ENCODE measurements at regions not wholly inside any gene's neighbourhood (a gene's known extent, or its start where the extent isn't known, plus 50 kb on each side); places are given as distances from the start of the nearest gene placed in this dataset.
"Not testable (repeated sequence)": the region's sequence is repeated elsewhere in the genome, so short reads cannot be mapped to it uniquely, and the experiment has no call there.

DNA sequence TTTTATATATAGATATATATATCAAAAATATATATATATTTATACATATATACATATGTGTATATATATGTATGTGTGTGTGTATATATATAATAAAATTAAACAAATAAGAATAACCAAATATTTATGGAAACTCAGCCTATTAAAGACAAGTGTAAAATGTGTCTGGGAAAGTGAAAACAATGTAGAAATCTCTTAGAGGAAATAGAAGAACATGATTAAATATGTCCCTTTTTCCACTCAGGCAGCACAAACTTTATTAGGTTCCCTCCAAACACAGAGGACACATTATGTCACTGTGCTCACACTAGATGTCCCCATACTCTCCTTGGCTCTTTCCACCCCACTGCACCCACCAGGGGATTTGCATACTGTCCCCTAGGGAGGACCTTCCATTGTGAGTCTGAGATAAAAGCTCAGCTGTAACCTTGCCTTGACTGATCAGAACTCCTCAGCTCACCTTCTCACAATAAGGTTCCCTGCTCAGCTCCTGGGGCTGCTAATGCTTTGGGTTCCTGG, 1360.7 kb downstream of the RPIA start:
- not testable (repeated sequence) for DNase-seq

DNA sequence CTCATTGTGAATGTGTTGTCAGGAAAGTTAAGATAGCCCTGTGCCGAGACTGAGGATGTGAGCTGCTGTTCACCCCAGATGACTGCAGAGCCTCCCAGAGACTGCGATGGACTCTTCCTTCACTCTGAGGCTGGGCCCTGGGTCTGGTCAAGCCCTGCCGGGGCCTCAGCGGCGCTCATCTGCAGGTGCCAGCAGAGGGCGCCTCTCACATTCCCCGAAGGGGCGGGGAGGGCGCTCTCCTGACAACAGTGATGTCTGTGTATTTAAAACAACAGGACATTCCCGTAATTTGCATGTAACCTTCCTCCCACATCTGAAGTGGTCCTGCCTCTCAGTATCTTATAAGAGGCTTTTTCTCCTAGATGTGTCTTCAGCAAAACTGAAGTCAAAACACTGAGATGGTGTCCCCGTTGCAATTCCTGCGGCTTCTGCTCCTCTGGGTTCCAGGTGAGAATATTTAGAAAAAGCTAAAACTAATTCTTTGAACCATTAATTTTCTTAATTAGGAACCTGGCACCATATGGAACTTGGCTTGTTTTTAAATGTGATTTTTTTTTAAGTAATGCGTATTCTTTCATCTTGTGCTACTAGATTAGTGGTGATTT, 1377.9 kb downstream of the RPIA start:
- DNase-seq = peak in 5 of 51 donors; percentile 2 to 46 (median 3)

DNA sequence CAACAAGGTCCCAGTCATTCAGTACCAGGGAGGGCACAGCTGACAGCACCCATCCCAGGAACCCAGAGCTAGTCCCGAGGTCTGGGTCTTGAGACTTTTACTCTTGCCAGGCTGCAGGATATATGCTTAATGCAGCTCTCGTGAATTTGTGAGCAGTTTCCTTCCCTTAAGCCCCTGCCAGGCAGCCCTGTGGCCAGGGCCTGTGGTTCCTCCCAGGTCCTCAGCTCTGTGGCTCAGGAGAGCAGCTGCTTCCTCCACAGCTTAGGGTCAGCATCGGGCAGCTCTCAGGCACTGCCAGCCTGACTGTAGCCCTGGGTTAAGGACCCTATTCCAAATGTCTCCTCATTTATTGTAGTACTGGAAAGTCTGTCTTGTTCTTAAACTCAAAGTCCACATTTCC, 1384.8 kb downstream of the RPIA start:
- DNase-seq = no peak

DNA sequence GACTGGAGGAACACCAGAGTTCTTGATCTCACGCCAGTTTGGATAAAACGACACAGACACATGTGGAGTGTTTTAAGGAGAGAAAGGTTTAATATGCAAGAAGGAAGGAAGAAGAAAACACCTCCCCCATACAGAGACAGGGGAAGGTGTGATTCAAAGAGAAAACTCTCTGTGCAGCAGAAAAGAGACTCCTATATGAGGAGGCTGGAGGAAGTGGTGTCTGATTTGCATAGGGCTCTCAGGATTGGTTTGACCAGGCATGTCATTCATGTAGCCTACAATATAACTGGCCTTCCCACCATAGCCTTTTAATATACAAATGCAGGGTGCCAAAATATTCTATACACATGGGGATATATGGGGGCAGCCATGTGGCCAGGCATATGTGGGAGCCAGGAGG, 1386.5 kb downstream of the RPIA start:
- DNase-seq = no peak

DNA sequence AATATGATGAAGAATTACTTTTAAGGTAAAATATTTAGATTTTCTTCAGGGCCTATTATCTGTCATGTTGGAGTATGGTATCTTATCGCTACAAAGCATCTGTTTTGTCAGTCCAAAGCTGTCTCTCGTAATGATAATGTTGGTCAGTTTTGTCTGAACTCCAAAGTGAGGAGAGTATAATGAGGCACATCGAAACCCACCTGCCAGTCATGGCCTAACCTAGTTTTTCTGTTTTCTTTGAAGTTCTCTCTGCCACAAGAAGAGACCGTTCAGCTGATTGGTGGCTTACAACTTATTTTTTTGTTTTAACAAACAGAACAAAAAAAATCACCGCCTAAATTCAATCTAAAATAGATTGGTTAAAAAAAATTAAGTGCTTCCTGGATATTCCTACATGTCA, 1387.9 kb downstream of the RPIA start:
- DNase-seq = no peak

DNA sequence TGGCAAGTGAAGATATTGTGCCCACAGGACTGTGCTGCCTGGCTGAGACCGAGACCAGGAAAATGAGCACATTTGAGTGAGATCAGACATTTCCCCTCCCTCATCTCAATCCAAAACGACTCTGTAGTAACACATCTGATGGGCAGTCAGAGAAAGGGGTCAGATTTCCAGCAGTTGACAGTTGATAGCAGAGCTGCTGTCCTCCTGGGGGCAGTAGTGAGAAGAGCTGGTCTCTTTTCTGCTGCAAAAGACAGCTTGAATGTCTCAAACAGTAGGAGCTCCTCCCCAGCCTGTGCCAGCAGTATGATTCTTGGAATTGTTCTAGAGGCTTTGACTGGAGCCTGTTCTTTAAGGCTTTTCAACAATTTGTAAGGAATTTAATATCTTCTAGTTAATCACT, 1396.3 kb downstream of the RPIA start:
- not testable (repeated sequence) for DNase-seq

DNA sequence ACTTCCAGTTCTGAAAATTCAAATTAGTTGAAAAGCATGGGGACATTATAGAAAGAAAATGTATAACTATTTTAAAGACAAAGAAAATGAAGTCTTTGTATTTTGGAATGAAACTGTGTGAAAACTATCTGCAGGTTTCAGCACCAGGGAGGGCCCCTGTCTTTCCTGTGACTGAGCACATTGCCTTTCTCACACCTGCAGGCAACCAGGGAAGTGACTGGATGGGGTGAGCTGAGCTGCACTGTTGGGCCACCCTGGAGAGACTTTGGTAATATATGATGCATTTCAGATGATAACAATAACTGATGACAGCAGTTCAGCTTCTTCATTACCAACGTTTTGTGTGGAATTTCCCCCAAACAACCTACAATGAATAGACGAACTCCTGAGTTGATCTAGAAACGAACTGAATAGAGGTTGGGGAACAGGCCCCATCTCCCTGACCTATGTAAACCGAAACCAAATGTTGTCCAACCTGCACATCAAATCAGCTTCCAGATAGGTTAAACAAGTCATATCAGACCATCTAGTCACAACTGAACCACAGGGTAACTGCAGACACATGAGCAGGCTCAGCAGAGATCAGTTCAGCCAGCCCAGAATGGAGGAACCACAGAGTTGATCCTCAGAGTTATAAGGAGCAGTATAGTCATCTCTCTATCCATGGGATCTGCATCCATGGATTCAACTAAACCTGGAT, 1402.2 kb downstream of the RPIA start:
- not testable (repeated sequence) for DNase-seq

DNA sequence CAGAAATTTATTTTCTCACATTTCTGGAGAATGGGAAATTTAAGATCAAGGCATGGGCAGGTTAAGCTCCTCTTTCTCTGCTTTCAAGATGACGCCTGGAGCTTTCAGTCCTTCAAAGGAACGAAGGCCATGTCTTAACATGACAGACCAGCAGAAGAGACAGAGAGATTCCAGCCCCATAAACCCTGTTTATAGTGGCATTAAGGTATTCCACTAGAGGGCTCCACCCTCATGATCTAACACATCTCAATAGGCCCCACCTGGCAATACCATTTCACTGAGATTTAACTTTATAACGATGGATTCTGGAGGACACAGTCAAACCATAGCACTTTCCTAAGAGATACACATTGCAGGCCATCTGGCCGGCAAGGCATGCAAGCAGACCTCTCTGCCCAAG, 1406.1 kb downstream of the RPIA start:
- not testable (repeated sequence) for DNase-seq

DNA sequence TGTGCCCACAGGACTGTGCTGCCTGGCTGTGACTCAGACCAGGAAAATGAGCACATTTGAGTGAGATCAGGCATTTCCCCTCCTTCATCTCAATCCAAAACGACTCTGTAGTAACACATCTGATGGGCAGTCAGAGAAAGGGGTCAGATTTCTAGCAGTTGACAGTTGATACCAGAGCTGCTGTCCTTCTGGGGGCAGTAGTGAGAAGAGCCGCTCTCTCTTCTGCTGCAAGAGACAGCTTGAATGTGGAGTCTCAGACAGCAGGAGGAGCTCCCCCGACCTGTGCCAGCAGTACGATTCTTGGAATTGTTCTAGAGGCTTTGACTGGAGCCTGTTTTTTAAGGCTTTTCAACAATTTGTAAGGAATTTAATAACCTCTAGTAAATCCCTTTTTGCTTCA, 1413.7 kb downstream of the RPIA start:
- DNase-seq = not testable (repeated sequence)

DNA sequence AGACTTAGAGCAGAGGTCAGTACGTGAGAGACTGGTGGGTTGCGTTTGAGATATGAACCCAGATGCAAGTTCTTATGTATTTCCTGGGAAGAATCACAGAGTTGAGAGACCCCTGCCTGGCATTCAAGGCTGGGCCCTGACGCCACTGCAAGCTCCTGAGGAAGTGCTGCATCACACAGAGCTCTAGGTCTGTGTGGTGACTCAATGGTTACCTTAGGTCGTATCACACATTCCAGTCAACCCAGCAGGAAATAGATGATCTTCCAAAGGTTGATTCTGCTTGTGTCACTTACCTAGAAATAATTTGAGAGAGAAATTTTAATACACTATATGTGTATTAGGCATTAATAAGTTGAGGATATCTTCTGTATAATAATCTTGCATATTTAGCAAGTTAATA, 1431.9 kb downstream of the RPIA start:
- DNase-seq = not testable (repeated sequence)

DNA sequence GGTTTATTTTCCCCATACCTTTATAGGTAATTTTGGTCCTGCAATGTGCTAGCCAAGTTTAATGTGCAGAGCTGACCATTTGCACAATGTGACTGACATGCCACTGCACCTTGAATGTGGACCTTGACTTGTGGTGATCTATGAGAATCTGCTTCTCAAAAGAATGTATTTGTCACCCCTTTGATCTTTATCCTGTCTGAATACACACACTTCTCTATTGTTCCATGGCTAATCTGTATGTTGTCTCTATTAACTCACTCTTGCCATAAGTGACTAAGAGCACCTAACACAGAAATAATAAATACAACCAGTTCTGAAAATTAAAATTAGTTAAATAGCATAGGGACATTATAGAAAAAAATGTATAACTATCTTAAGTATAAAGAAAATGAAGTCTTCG, 1447.6 kb downstream of the RPIA start:
- DNase-seq = not testable (repeated sequence)

DNA sequence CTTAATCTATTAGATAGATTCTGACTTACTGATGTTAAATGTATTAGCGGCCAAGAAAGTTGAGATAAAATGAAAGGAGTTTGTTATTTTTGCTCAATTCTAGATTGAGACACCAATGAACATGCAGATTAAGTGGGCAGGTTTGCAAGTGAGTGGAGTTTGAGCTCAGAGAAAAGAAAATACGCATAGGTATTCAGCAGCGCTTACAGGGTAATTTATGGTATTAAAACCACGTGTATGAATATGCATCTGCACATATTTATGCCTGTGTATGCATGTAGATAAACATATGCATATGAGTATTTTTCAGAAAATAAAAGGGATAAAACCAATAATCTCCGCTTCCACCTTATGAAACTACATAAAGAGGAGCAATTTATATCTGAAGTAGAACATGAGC, 1450.1 kb downstream of the RPIA start:
- DNase-seq = not testable (repeated sequence)

DNA sequence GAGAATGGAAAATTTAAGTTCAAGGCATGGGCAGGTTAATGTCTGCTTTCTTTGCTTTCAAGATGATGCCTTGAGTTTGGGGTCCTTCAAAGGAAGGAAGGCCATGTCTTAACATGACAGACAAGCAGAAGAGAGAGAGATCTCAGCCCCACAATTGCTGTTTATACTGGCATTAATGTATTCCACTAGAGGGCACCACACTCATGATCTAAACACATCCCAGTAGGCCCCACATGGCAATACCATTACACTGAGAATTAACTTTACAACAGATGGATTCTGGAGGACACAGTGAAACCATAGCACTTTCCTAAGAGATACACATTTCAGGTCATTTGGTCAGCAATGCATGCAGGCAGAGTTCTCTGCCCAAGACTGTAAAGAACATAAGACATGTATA, 1460.3 kb downstream of the RPIA start:
- DNase-seq = not testable (repeated sequence)

DNA sequence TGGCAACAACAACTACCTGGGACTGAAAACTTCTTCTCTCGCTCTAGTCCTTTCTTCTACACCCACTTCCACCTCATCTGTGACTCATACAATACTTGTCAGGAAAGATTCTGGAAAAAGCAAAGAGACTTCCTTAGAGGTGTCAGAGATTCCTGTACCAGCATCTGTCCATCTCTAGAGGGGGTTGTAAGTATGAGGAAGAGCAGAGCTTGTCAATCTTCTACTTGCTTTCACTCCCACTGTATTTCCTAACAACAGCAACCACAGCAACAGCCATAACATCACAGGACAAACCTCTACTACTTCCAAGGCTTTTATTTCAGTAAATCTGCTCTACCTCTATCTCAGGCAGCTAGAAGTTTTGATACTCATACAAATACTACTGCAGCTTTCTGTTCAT, 1479.5 kb downstream of the RPIA start:
- not testable (repeated sequence) for DNase-seq

DNA sequence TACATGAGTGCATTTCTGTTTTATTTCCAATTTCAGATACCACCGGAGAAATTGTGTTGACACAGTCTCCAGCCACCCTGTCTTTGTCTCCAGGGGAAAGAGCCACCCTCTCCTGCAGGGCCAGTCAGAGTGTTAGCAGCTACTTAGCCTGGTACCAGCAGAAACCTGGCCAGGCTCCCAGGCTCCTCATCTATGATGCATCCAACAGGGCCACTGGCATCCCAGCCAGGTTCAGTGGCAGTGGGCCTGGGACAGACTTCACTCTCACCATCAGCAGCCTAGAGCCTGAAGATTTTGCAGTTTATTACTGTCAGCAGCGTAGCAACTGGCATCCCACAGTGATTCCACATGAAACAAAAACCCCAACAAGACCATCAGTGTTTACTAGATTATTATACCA, 1481.6 kb downstream of the RPIA start:
- DNase-seq = peak in 4 of 51 donors; percentile 3 to 30 (median 10)

DNA sequence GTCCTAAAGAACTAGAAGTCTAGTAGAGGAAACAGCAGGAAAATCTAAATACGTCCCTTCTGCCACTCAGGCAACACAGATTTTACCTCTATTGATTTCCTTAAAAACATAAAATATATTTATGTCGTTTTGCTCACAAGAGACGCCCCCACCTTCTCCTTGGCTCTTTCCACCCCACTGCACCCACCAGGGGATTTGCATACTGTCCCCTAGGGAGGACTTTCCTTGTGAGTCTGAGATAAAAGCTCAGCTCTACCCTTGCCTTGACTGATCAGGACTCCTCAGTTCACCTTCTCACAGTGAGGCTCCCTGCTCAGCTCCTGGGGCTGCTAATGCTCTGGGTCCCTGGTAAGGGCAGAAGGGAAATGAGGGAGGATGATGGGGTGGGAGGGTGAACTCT, 1488.1 kb downstream of the RPIA start:
- not testable (repeated sequence) for DNase-seq

DNA sequence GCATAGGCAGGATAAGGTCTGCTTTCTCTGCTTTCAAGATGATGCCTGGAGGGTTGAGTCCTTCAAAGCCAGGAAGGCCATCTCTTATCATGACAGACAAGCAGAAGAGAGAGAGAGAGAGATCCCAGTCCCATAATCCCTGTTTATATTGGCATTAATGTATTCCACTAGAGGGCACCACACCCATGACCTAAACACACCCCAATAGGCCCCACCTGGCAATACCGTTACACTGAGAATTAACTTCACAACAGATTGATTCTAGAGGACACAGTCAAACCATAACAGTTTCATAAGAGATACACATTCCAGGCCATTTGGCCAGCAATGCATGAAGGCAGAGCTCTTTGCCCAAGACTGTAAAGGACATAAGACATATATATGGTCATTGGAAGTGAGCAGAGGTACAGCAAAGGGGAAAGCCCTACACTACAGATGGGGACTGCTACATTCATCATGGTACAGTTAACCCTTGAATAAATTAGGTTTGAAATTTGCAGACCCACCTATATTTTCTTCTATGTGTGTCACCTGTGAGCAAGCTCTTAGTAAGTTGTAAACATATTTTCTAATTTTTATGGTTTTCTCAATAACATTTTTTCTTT, 1516.1 kb downstream of the RPIA start:
- no peak for DNase-seq

DNA sequence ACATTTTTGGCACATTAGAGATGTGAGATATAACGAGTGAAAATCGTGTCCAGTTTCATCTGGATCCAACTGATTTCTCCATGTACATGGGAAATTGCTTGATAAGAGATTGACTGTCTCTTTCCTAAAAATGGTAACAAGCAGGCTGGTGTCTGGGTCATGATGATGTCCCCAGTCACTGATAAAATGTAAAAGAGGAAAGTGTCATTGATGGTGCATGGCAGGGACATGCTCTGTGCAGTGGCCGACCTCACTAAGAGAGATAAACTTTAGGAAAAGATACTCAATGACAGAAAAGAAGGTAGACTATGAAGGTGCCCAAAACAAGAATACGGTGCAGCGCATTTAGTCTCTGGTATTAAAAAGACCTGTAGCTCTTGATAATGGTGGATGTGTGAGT, 1517.5 kb downstream of the RPIA start:
- DNase-seq = no peak

DNA sequence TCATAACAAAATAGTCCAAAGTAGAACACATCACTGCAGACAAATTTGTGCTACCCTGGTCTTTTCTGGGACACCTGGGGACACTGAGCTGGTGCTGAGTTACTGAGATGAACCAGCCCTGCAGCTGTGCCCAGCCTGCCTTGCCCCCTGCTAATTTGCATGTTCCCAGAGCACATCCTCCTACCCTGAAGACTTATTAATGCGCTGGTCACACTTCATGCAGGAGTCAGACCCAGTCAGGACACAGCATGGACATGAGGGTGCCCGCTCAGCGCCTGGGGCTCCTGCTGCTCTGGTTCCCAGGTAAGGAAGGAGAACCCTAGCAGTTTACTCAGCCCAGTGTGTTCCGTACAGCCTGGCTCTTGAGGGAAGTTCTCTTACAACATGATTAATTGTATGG, 1518.3 kb downstream of the RPIA start:
- DNase-seq = no peak

DNA sequence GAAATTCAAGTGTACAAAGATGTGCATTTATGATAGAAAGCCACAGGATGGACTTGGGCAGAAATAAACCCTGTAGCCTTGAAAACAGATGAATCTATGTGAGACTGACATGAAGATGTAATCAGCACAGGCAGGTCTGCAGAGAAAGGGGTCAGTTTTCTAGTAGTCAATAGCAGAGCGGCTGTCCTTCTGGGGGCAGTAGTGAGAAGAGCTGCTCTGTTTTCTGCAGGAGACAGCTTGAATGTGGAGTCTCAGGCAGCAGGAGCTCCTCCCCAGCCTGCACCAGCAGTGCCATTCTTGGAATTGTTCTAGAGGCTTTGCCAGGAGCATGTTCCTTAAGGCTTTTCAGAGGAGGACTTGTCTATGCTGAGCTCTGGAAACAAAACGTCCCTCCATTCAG, 1524.4 kb downstream of the RPIA start:
- not testable (repeated sequence) for DNase-seq

DNA sequence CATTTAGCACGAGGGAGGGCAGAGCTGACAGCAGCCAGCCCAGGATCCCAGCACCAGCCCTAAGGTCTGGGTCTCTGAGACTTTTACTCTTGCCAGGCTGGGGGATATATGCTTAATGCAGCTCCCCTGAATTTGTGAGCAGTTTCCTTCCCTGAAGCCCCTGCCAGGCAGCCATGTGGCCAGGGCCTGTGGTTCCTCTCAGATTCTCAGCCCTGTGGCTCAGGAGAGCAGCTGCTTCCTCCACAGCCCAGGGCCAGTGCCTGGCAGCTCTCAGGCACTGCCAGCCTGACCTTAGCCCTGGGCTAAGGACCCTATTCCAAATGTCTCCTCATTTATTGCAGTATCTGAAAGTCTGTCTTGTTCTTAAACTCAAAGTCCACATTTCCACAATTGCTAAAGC, 1525.3 kb downstream of the RPIA start:
- DNase-seq = not testable (repeated sequence)

DNA sequence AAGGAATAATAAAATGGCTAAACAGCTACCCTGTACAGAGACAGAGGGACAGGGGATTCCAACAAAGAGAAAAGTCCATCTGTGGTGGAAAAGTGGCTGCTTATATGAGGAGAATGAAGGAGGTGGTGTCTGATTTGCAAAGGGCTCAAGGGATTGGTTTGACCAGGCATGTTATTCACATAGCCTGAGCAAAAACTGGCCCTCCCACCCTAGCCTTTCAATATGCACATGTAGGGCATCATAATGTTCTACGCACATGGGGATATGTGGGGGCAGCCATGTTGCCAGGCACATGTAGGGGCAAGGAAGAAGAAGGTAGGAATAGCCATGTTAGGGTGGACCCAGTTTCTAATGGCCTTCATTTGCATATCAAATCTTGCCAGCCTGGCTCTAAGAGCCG, 1527.1 kb downstream of the RPIA start:
- DNase-seq = not testable (repeated sequence)
